BE2C (cell line): ENCODE measurements at regions not wholly inside any gene's neighbourhood (a gene's known extent, or its start where the extent isn't known, plus 50 kb on each side); places are given as distances from the start of the nearest gene placed in this dataset.

Experiments used
- DNase-seq: peaks from one replicate; pipeline ENCODE4 v3.0.0-alpha.2; 2020
- H3K27me3 ChIP-seq: fragments of 250-450 bp; sonication (Bioruptor Pico); 2 replicates; pipeline ENCODE4 v1.5.1; 2020; ENCODE audit warnings: mild to moderate bottlenecking
- H3K36me3 ChIP-seq: fragments of 250-450 bp; sonication (Bioruptor Pico); 2 replicates; pipeline ENCODE4 v1.5.1; 2020; ENCODE audit warnings: mild to moderate bottlenecking
- H3K4me1 ChIP-seq: fragments of 250-450 bp; sonication (Bioruptor Pico); 2 replicates; pipeline ENCODE4 v1.5.1; 2020
- H3K4me3 ChIP-seq: 2 replicates; pipeline ENCODE4 v1.5.1; 2011; ENCODE audit warnings: low read depth, low read length
- H3K9me3 ChIP-seq: fragments of 250-450 bp; sonication (Bioruptor Pico); 2 replicates; pipeline ENCODE4 v1.5.1; 2020
- CTCF ChIP-seq: IDR thresholded peaks from 2 replicates; pipeline ENCODE4 v1.5.1; 2012; ENCODE audit warnings: mild to moderate bottlenecking, low read depth, low read length

GRCh38 chr13:40171566-40171965, 494.9 kb downstream of the FOXO1 start:
- Histone ChIP-seq H3K36me3 (no peaks in the 10 kb centered on the region), H3K9me3 (no peaks in the 10 kb centered on the region), H3K4me3 (no peak overlapping the region), H3K27me3 (no peaks in the 10 kb centered on the region), H3K4me1 (no peaks in the 10 kb centered on the region)
- DNase-seq = no peak
- TF ChIP-seq CTCF = no peak

GRCh38 chr13:40172149-40172591, 494.3 kb downstream of the FOXO1 start:
- no peaks in the 10 kb centered on the region for H3K36me3 ChIP-seq
- DNase-seq = no peak

GRCh38 chr13:40172878-40173277, 493.6 kb downstream of the FOXO1 start:
- H3K27me3 ChIP-seq = no peaks in the 10 kb centered on the region
- TF ChIP-seq CTCF = no peak
- no peaks in the 10 kb centered on the region for H3K36me3 ChIP-seq
- no peak for DNase-seq
- H3K4me3 ChIP-seq = no peak overlapping the region
- H3K4me1 ChIP-seq = no peaks in the 10 kb centered on the region
- H3K9me3 ChIP-seq = no peaks in the 10 kb centered on the region

More at GRCh38 chr13:40172149-40172591, 494.3 kb downstream of the FOXO1 start:
- Histone ChIP-seq H3K9me3 (no peaks in the 10 kb centered on the region), H3K4me3 (no peak overlapping the region), H3K4me1 (no peaks in the 10 kb centered on the region), H3K27me3 (no peaks in the 10 kb centered on the region)
- no peak for TF ChIP-seq CTCF

GRCh38 chr13:40175639-40176038, 490.8 kb downstream of the FOXO1 start:
- no peak for DNase-seq
- Histone ChIP-seq H3K27me3 (no peaks in the 10 kb centered on the region), H3K9me3 (no peaks in the 10 kb centered on the region), H3K4me1 (no peaks in the 10 kb centered on the region), H3K36me3 (no peaks in the 10 kb centered on the region), H3K4me3 (no peak overlapping the region)
- TF ChIP-seq CTCF = no peak

GRCh38 chr13:40176242-40176641, 490.2 kb downstream of the FOXO1 start:
- Histone ChIP-seq H3K27me3 (no peaks in the 10 kb centered on the region), H3K4me3 (no peak overlapping the region), H3K36me3 (no peaks in the 10 kb centered on the region), H3K4me1 (no peaks in the 10 kb centered on the region), H3K9me3 (no peaks in the 10 kb centered on the region)
- DNase-seq = no peak
- TF ChIP-seq CTCF = no peak

GRCh38 chr13:40178130-40178529, 488.3 kb downstream of the FOXO1 start:
- DNase-seq = no peak
- Histone ChIP-seq H3K36me3 (no peaks in the 10 kb centered on the region), H3K9me3 (no peaks in the 10 kb centered on the region), H3K4me1 (no peaks in the 10 kb centered on the region), H3K4me3 (no peak overlapping the region), H3K27me3 (no peaks in the 10 kb centered on the region)
- TF ChIP-seq CTCF = no peak
